GM12878 (cell line): ENCODE measurements at regions not wholly inside any gene's neighbourhood (a gene's known extent, or its start where the extent isn't known, plus 50 kb on each side); places are given as distances from the start of the nearest gene placed in this dataset.

Experiments
- ATAC-seq: fragments of 200-7000 bp; cut with Tn5 transposase; 3 replicates; pipeline ENCODE4 v1.9.1; 2020; ENCODE audit warnings: mild to moderate bottlenecking, moderate library complexity
- BruUV-seq: library from RNA; stranded (reverse); fragments of 400-500 nt; replicated peaks from 2 replicates; lab custom pipeline; 2021; lab: Mats Ljungman, UMichigan
- CTCF ChIA-PET: fragments of 300-600 bp; sonication (Branson Sonifier 250); formaldehyde crosslinking; extraction: SDS; loops from one replicate; lab custom pipeline; 2021; ENCODE audit warnings: inconsistent platforms; lab: Yijun Ruan, JAX
- POLR2A ChIA-PET: fragments of 350-600 bp; formaldehyde crosslinking; extraction: SDS; loops from one replicate; lab custom pipeline; 2021; ENCODE audit warnings: inconsistent platforms; lab: Charles Lee
- RAD21 ChIA-PET: fragments of 300-600 bp; sonication (Branson Sonifier 250); formaldehyde crosslinking; loops from one replicate; lab custom pipeline; 2023; ENCODE audit warnings: antibody characterized with exemption; ENCODE audit not compliant: unreplicated experiment; lab: Charles Lee
- SMC1A ChIA-PET: fragments of 300-600 bp; sonication (Branson Sonifier 250); formaldehyde crosslinking; loops from one replicate; lab custom pipeline; 2023; ENCODE audit not compliant: unreplicated experiment, uncharacterized antibody; lab: Charles Lee
- DNase-seq: peaks from one replicate; pipeline ENCODE4 v3.0.0-alpha.2; 2011; ENCODE audit warnings: low read depth, low spot score
- FAIRE-seq: peaks from 3 replicates; lab custom pipeline; 2011; peaks lifted over from hg19 to GRCh38; lab: Jason Lieb, UNC
- H2AFZ ChIP-seq: 2 replicates; pipeline ENCODE4 v1.6.0; 2011; ENCODE audit warnings: low read depth, low read length, control low read depth; ENCODE audit not compliant: control insufficient read depth
- H3K27ac ChIP-seq: 2 replicates; pipeline ENCODE4 v1.5.1; 2011; ENCODE audit warnings: control low read depth; ENCODE audit not compliant: control insufficient read depth, insufficient read depth
- H3K27me3 ChIP-seq, 2 experiments: replicated peaks in 1 of 2; 2 replicates each; pipeline versions ENCODE4 v1.6.0 to v1.6.1; 2011; ENCODE audit warnings: low read length in 1 of 2; ENCODE audit not compliant: control insufficient read depth in 2 of 2, insufficient read depth in 2 of 2
- H3K36me3 ChIP-seq, 2 experiments: 2 replicates each; pipeline ENCODE4 v1.5.1; 2011; ENCODE audit warnings: low read length in 1 of 2; ENCODE audit not compliant: control insufficient read depth in 2 of 2, insufficient read depth in 2 of 2
- H3K4me1 ChIP-seq: 2 replicates; pipeline ENCODE4 v1.6.1; 2011; ENCODE audit warnings: mild to moderate bottlenecking, low read length, moderate library complexity, mixed read lengths; ENCODE audit not compliant: control insufficient read depth, insufficient read depth
- H3K4me2 ChIP-seq: 2 replicates; pipeline ENCODE4 v1.6.0; 2011; ENCODE audit warnings: control low read depth; ENCODE audit not compliant: control insufficient read depth, insufficient read depth
- H3K4me3 ChIP-seq: fragments of 200-600 bp; sonication (generic); 2 replicates; pipeline ENCODE4 v1.5.1; 2016
- H3K79me2 ChIP-seq: 2 replicates; pipeline ENCODE4 v1.6.0; 2011; ENCODE audit warnings: low read length; ENCODE audit not compliant: control insufficient read depth, insufficient read depth
- H3K9ac ChIP-seq: 2 replicates; pipeline ENCODE4 v1.8.0; 2011; ENCODE audit warnings: low read length, control low read depth, mixed read lengths; ENCODE audit not compliant: control insufficient read depth, insufficient read depth
- H3K9me3 ChIP-seq: replicated peaks from 3 replicates; pipeline ENCODE4 v1.5.1; 2011; ENCODE audit warnings: mild to moderate bottlenecking, low read length; ENCODE audit not compliant: control insufficient read depth, insufficient read depth
- H4K20me1 ChIP-seq: 2 replicates; pipeline ENCODE4 v1.6.0; 2011; ENCODE audit not compliant: control insufficient read depth, insufficient read depth
- CHD2 ChIP-seq: IDR thresholded peaks from 2 replicates; pipeline ENCODE4 v1.6.1; 2011; ENCODE audit warnings: low read depth, low read length, improper control_type of control experiment, borderline replicate concordance
- CTCF ChIP-seq, 3 experiments: IDR thresholded peaks in 2 of 3; conservative IDR thresholded peaks in 1 of 3; 2 replicates each; pipeline ENCODE4 v1.5.1; 2011; ENCODE audit warnings: low read depth in 3 of 3, low read length in 3 of 3, mild to moderate bottlenecking in 3 of 3, control low read depth in 2 of 3, moderate library complexity in 2 of 3, inconsistent platforms in 1 of 3, mixed read lengths in 1 of 3; ENCODE audit not compliant: control insufficient read depth in 2 of 3, insufficient read depth in 1 of 3; ENCODE audit errors: extremely low read depth in 1 of 3
- E2F4 ChIP-seq: IDR thresholded peaks from 2 replicates; pipeline ENCODE4 v1.6.1; 2012; ENCODE audit warnings: low read depth, low read length, improper control_type of control experiment
- HCFC1 ChIP-seq: fragments of 150-350 bp; IDR thresholded peaks from 2 replicates; pipeline ENCODE4 v1.6.1; 2014; ENCODE audit warnings: low read length
- HDAC6 ChIP-seq: fragments of 200-600 bp; sonication (generic); IDR thresholded peaks from one replicate; pipeline ENCODE4 v1.8.0; 2017; ENCODE audit warnings: antibody characterized with exemption; ENCODE audit not compliant: unreplicated experiment
- JUNB ChIP-seq: IDR thresholded peaks from 2 replicates; pipeline ENCODE4 v1.6.1; 2016; ENCODE audit warnings: antibody characterized with exemption, mild to moderate bottlenecking
- KAT2A ChIP-seq: conservative IDR thresholded peaks from 2 replicates; pipeline ENCODE4 v1.6.1; 2011; ENCODE audit warnings: low read depth, low read length; ENCODE audit not compliant: control insufficient read depth
- MEF2A ChIP-seq: IDR thresholded peaks from 2 replicates; pipeline ENCODE4 v1.6.1; 2011; ENCODE audit warnings: low read depth, mild to moderate bottlenecking, low read length, moderate library complexity; ENCODE audit not compliant: insufficient read depth
- MYC ChIP-seq: IDR thresholded peaks from 2 replicates; pipeline ENCODE4 v1.6.1; 2011; ENCODE audit warnings: mild to moderate bottlenecking, low read length, moderate library complexity, inconsistent platforms; ENCODE audit not compliant: insufficient read depth, insufficient replicate concordance, insufficient read length, severe bottlenecking
- NKRF ChIP-seq: fragments of 450-650 bp; conservative IDR thresholded peaks from 2 replicates; pipeline ENCODE4 v1.6.1; 2017; ENCODE audit warnings: mild to moderate bottlenecking, moderate library complexity
- POLR2AphosphoS2 ChIP-seq: IDR thresholded peaks from 2 replicates; pipeline ENCODE4 v1.6.1; 2011; ENCODE audit warnings: low read depth, mild to moderate bottlenecking, low read length, improper control_type of control experiment, moderate library complexity
- POU2F2 ChIP-seq: IDR thresholded peaks from 3 replicates; pipeline ENCODE4 v1.6.1; 2011; ENCODE audit warnings: low read depth, mild to moderate bottlenecking, low read length, borderline replicate concordance
- SIN3A ChIP-seq: IDR thresholded peaks from 2 replicates; pipeline ENCODE4 v1.6.1; 2012; ENCODE audit warnings: low read depth, low read length, improper control_type of control experiment
- SIX5 ChIP-seq: IDR thresholded peaks from 2 replicates; pipeline ENCODE4 v1.6.1; 2011; ENCODE audit warnings: mild to moderate bottlenecking, low read depth, low read length, moderate library complexity; ENCODE audit not compliant: severe bottlenecking
- SMC3 ChIP-seq: IDR thresholded peaks from 2 replicates; pipeline ENCODE4 v1.6.1; 2011; ENCODE audit warnings: low read length, improper control_type of control experiment, borderline replicate concordance
- ZBTB11 ChIP-seq: fragments of 450-650 bp; formaldehyde crosslinking; IDR thresholded peaks from 2 replicates; pipeline ENCODE4 v1.5.0; 2022; ENCODE audit warnings: mild to moderate bottlenecking, missing genetic modification characterization
- WGBS: methylation state at CpG from one replicate; pipeline ENCODE4 v1.1.6; 2016; ENCODE audit warnings: low lambda C conversion rate; ENCODE audit not compliant: insufficient replicate concordance, insufficient coverage; ENCODE audit errors: missing lambda C conversion rate; 5-methylcytosine and 5-hydroxymethylcytosine counted together
- in situ Hi-C: fragments of 300-500 bp; cut with MboI; formaldehyde crosslinking; loops from 9 replicates; pipeline ENCODE4 v1.14.3; 2018; ENCODE audit warnings: mixed read lengths
- intact Hi-C: fragments of 100-400 bp; cut with micrococcal nuclease; formaldehyde crosslinking; loops from one replicate; pipeline ENCODE4 v1.14.2; 2022; ENCODE audit not compliant: unreplicated experiment

GRCh38 chr7:69169386-69169785 is 428.9 kb upstream of the AUTS2 start:
- Histone ChIP-seq H3K9me3 (no peaks in the 10 kb centered on the region), H3K9ac (no peak overlapping the region), H2AFZ (no peak overlapping the region), H4K20me1 (no peaks in the 10 kb centered on the region), H3K27ac (no peak overlapping the region), H3K4me2 (no peak overlapping the region), H3K4me3 (no peak overlapping the region), H3K27me3 (no peaks in the 10 kb centered on the region; a peak in 1 of 4 replicates), H3K4me1 (no peaks in the 10 kb centered on the region), H3K36me3 (no peaks in the 10 kb centered on the region), H3K79me2 (no peaks in the 10 kb centered on the region)
- DNase-seq = no peak
- SMC1A ChIA-PET = no interaction called here
- no peak for FAIRE-seq
- ATAC-seq = no peak
- POLR2A ChIA-PET = no interaction called here
- in situ Hi-C loops (no loop called here), intact Hi-C loops (no loop called here)
- no TSS peak for BruUV-seq
- RAD21 ChIA-PET = no interaction called here
- CTCF ChIA-PET = no interaction called here
- WGBS = 31% methylated on average over 1 of the region's 1 CpG
- TF ChIP-seq SIN3A (no peak), CTCF (IDR thresholded peaks at IDR 0.05 in 2 of 3, conservative IDR thresholded peaks at IDR 0.05 in 1 of 3; ENCODE audit: control insufficient read depth in 2 of 3, extremely low read depth in 1 of 3, insufficient read depth in 1 of 3, low read depth in 3 of 3, low read length in 3 of 3) (no peak), HCFC1 (no peak), SMC3 (no peak), JUNB (no peak), MYC (no peak), POLR2AphosphoS2 (no peak), HDAC6 (no peak), E2F4 (no peak), SIX5 (no peak), POU2F2 (no peak), KAT2A (no peak), CHD2 (no peak), NKRF (no peak), ZBTB11 (no peak), MEF2A (no peak)
